H9 (cell line): ENCODE measurements at regions not wholly inside any gene's neighbourhood (a gene's known extent, or its start where the extent isn't known, plus 50 kb on each side); places are given as distances from the start of the nearest gene placed in this dataset.

Source experiments
- DNase-seq: peaks from one replicate; pipeline ENCODE4 v3.0.0-alpha.2; 2017
- H2AFZ ChIP-seq: one replicate; pipeline ENCODE4 v1.6.1; 2013; ENCODE audit warnings: mild to moderate bottlenecking, low read length, control low read depth, moderate library complexity
- H2AK5ac ChIP-seq: 2 replicates; pipeline ENCODE4 v1.6.1; 2013; ENCODE audit warnings: low read length, control low read depth, mixed read lengths; ENCODE audit not compliant: insufficient read length
- H2BK120ac ChIP-seq: one replicate; pipeline ENCODE4 v1.6.1; 2013; ENCODE audit warnings: low read depth, mild to moderate bottlenecking, low read length, control low read depth, inconsistent platforms; ENCODE audit not compliant: poor library complexity, severe bottlenecking
- H2BK12ac ChIP-seq: 2 replicates; pipeline ENCODE4 v1.6.1; 2013; ENCODE audit warnings: low read length, control low read depth, mixed read lengths, low read depth; ENCODE audit not compliant: insufficient read length
- H2BK15ac ChIP-seq: 2 replicates; pipeline ENCODE4 v1.6.1; 2013; ENCODE audit warnings: low read depth, low read length, control low read depth
- H2BK20ac ChIP-seq: one replicate; pipeline ENCODE4 v1.6.1; 2013; ENCODE audit warnings: low read depth, mild to moderate bottlenecking, low read length, control low read depth, inconsistent platforms; ENCODE audit not compliant: poor library complexity, severe bottlenecking
- H2BK5ac ChIP-seq: 2 replicates; pipeline ENCODE4 v1.6.1; 2013; ENCODE audit warnings: low read length, control low read depth, mixed read lengths; ENCODE audit not compliant: insufficient read length
- H3K14ac ChIP-seq: 2 replicates; pipeline ENCODE4 v1.6.1; 2013; ENCODE audit warnings: low read length, control low read depth; ENCODE audit not compliant: insufficient read depth
- H3K18ac ChIP-seq: 2 replicates; pipeline ENCODE4 v1.6.1; 2013; ENCODE audit warnings: low read depth, mild to moderate bottlenecking, mixed read lengths, low read length, control low read depth; ENCODE audit not compliant: insufficient read length
- H3K23ac ChIP-seq: 2 replicates; pipeline ENCODE4 v1.6.1; 2013; ENCODE audit warnings: low read length, control low read depth, mixed read lengths, low read depth; ENCODE audit not compliant: insufficient read length
- H3K23me2 ChIP-seq: 2 replicates; pipeline ENCODE4 v1.6.1; 2013; ENCODE audit warnings: low read depth, mild to moderate bottlenecking, mixed read lengths, low read length, control low read depth; ENCODE audit not compliant: insufficient read length, poor library complexity, severe bottlenecking
- H3K27ac ChIP-seq: 2 replicates; pipeline ENCODE4 v1.5.1; 2013; ENCODE audit warnings: low read length, control low read depth, mixed read lengths, low read depth; ENCODE audit not compliant: insufficient read length
- H3K27me3 ChIP-seq: 2 replicates; pipeline ENCODE4 v1.6.1; 2013; ENCODE audit warnings: low read length, control low read depth, inconsistent platforms; ENCODE audit not compliant: insufficient read depth
- H3K4ac ChIP-seq: 2 replicates; pipeline ENCODE4 v1.6.1; 2013; ENCODE audit warnings: low read depth, mild to moderate bottlenecking, control low read depth, inconsistent platforms, low read length, moderate library complexity
- H3K4me1 ChIP-seq: 2 replicates; pipeline ENCODE4 v1.6.1; 2013; ENCODE audit warnings: low read length, control low read depth, inconsistent platforms; ENCODE audit not compliant: insufficient read depth
- H3K4me2 ChIP-seq: 2 replicates; pipeline ENCODE4 v1.6.1; 2013; ENCODE audit warnings: low read length, control low read depth, mixed read lengths; ENCODE audit not compliant: insufficient read length, insufficient read depth
- H3K56ac ChIP-seq: 2 replicates; pipeline ENCODE4 v1.6.1; 2013; ENCODE audit warnings: low read depth, mild to moderate bottlenecking, mixed read lengths, low read length, control low read depth; ENCODE audit not compliant: insufficient read length
- H3K79me1 ChIP-seq: 2 replicates; pipeline ENCODE4 v1.6.1; 2013; ENCODE audit warnings: low read depth, mild to moderate bottlenecking, moderate library complexity, low read length, control low read depth, inconsistent platforms; ENCODE audit not compliant: insufficient read depth, poor library complexity, severe bottlenecking
- H3K79me2 ChIP-seq: 2 replicates; pipeline ENCODE4 v1.6.1; 2013; ENCODE audit warnings: low read length, control low read depth, inconsistent platforms; ENCODE audit not compliant: insufficient read depth
- H3K9ac ChIP-seq: 2 replicates; pipeline ENCODE4 v1.6.1; 2013; ENCODE audit warnings: low read length, control low read depth, mixed read lengths; ENCODE audit not compliant: insufficient read length; ENCODE audit errors: extremely low read depth
- H3K9me3 ChIP-seq: one replicate; pipeline ENCODE4 v1.6.1; 2013; ENCODE audit warnings: low read depth, low read length, inconsistent platforms; ENCODE audit not compliant: control insufficient read depth
- H3T11ph ChIP-seq: one replicate; pipeline ENCODE4 v1.6.1; 2013; ENCODE audit warnings: mild to moderate bottlenecking, low read length, control low read depth, inconsistent platforms
- H4K20me1 ChIP-seq: one replicate; pipeline ENCODE4 v1.6.1; 2013; ENCODE audit not compliant: control insufficient read depth, insufficient read length, insufficient read depth
- H4K5ac ChIP-seq: 2 replicates; pipeline ENCODE4 v1.6.1; 2013; ENCODE audit warnings: low read depth, mild to moderate bottlenecking, mixed read lengths, low read length, control low read depth; ENCODE audit not compliant: insufficient read length
- H4K8ac ChIP-seq: replicated peaks from 2 replicates; pipeline ENCODE4 v1.6.1; 2013; ENCODE audit warnings: low read length, control low read depth, mixed read lengths, low read depth; ENCODE audit not compliant: insufficient read length
- H4K91ac ChIP-seq: 2 replicates; pipeline ENCODE4 v1.6.1; 2013; ENCODE audit warnings: low read depth, mild to moderate bottlenecking, moderate library complexity, mixed read lengths, low read length, control low read depth; ENCODE audit not compliant: insufficient read length
- H3K27ac Mint-ChIP-seq, 3 experiments: 2 replicates in 2 of 3; 3 replicates in 1 of 3; pipeline ENCODE4 v1.8.0; 2020 to 2021; ENCODE audit warnings: mixed read lengths in 3 of 3, mild to moderate bottlenecking in 1 of 3, moderate library complexity in 1 of 3
- H3K27me3 Mint-ChIP-seq: 2 replicates; pipeline ENCODE4 v1.8.0; 2021; ENCODE audit warnings: low read depth, mild to moderate bottlenecking, moderate library complexity, mixed read lengths
- H3K36me3 Mint-ChIP-seq, 3 experiments: 2 replicates in 2 of 3; 3 replicates in 1 of 3; pipeline ENCODE4 v1.8.0; 2020 to 2021; ENCODE audit warnings: low read depth in 3 of 3, mixed read lengths in 3 of 3; ENCODE audit not compliant: insufficient read depth in 1 of 3
- H3K4me1 Mint-ChIP-seq, 2 experiments: 2 replicates each; pipeline ENCODE4 v1.8.0; 2020; ENCODE audit warnings: mixed read lengths in 2 of 2
- H3K4me3 Mint-ChIP-seq, 2 experiments: 2 replicates in 1 of 2; 3 replicates in 1 of 2; pipeline ENCODE4 v1.8.0; 2020 to 2021; ENCODE audit warnings: mild to moderate bottlenecking in 2 of 2, mixed read lengths in 2 of 2, moderate library complexity in 1 of 2
- H3K9me3 Mint-ChIP-seq, 2 experiments: 2 replicates in 1 of 2; 3 replicates in 1 of 2; pipeline ENCODE4 v1.8.0; 2020; ENCODE audit warnings: mild to moderate bottlenecking in 2 of 2, mixed read lengths in 2 of 2, moderate library complexity in 1 of 2
- WGBS: extraction: QIAGEN DNeasy Blood & Tissue Kit; methylation state at CpG from one replicate; pipeline ENCODE4 v1.1.7; 2013; ENCODE audit warnings: missing lambda C conversion rate, low lambda C conversion rate, mixed read lengths; ENCODE audit not compliant: insufficient read length; ENCODE audit errors: extremely low coverage; 5-methylcytosine and 5-hydroxymethylcytosine counted together
- TF ChIP-seq, protein P1 (sequence below): fragments of 200-600 bp; sonication (generic); conservative IDR thresholded peaks from 3 replicates; pipeline ENCODE4 v1.8.0; 2021; ENCODE audit warnings: antibody characterized with exemption, mild to moderate bottlenecking

DNA sequence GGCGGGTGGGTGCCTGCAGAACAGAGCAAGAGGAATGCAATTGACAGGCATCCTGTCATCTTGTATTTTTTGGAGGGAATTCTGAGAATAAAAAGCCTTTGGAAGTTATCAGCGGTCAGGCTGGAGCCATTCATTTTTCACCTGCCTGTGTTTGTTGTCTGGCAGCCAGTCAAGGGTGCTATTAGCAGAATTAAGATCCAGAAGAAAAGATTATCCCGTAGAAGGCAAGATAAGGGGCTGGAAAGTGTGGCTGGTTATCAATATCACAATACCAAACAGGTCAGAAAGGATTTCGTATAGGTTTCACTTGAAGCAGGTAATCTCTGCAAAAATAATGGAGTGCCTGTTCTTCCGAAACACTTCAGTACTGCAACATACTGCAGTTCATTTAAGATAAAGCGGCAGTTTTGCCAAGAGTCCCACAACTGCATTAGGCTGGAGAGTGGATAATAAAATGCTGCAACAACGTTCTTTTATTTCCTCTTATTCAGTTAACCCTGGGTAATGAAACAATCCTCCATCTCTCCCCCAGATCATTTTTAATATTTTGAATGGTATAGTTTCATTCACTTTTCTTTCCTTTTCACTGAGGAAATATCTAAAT lies 171.2 kb upstream of the CDKN3 start:
- Histone ChIP-seq H3K27ac (no peak overlapping the region), H3K4ac (no peak overlapping the region), H3K9me3 (no peaks in the 10 kb centered on the region), H3K27me3 (peaks cover 7% of the 10 kb centered on the region; the same call in 1 of the 2 replicates), H2BK20ac (no peak overlapping the region), H3K18ac (no peak overlapping the region), H3K9ac (no peak overlapping the region), H4K5ac (no peak overlapping the region), H4K20me1 (no peaks in the 10 kb centered on the region), H4K8ac (no peak overlapping the region), H2BK15ac (no peak overlapping the region), H2BK120ac (no peak overlapping the region), H3K79me2 (no peaks in the 10 kb centered on the region), H2AK5ac (no peak overlapping the region), H3K4me2 (no peak overlapping the region), H3K23me2 (no peaks in the 10 kb centered on the region), H3T11ph (no peak overlapping the region), H3K23ac (no peak overlapping the region), H3K79me1 (no peaks in the 10 kb centered on the region), H2AFZ (no peak overlapping the region), H3K56ac (no peak overlapping the region), H2BK12ac (no peak overlapping the region), H3K4me1 (no peaks in the 10 kb centered on the region), H3K14ac (no peak overlapping the region), H2BK5ac (no peak overlapping the region), H4K91ac (no peak overlapping the region)
- H3K9me3 Mint-ChIP-seq = no peaks in the 10 kb centered on the region
- H3K27ac Mint-ChIP-seq = no peak overlapping the region
- no peak overlapping the region for H3K4me3 Mint-ChIP-seq
- no peak for DNase-seq
- peaks cover 11% of the 10 kb centered on the region for H3K27me3 Mint-ChIP-seq
- TF ChIP-seq, protein P1, sequence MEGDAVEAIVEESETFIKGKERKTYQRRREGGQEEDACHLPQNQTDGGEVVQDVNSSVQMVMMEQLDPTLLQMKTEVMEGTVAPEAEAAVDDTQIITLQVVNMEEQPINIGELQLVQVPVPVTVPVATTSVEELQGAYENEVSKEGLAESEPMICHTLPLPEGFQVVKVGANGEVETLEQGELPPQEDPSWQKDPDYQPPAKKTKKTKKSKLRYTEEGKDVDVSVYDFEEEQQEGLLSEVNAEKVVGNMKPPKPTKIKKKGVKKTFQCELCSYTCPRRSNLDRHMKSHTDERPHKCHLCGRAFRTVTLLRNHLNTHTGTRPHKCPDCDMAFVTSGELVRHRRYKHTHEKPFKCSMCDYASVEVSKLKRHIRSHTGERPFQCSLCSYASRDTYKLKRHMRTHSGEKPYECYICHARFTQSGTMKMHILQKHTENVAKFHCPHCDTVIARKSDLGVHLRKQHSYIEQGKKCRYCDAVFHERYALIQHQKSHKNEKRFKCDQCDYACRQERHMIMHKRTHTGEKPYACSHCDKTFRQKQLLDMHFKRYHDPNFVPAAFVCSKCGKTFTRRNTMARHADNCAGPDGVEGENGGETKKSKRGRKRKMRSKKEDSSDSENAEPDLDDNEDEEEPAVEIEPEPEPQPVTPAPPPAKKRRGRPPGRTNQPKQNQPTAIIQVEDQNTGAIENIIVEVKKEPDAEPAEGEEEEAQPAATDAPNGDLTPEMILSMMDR = no peak
- no CpG with 5 or more reads among the region's 7 CpGs for WGBS
- H3K4me1 Mint-ChIP-seq = peaks cover 23 to 27% of the 10 kb centered on the region in 2 experiments
- no peaks in the 10 kb centered on the region for H3K36me3 Mint-ChIP-seq
